ENCODE measurements at regions not wholly inside any gene's neighbourhood (a gene's known extent, or its start where the extent isn't known, plus 50 kb on each side); places are given as distances from the start of the nearest gene placed in this dataset.

GRCh38 chr14:53810221-53810620 is 146.4 kb downstream of the BMP4 start:
- DNase-seq (ENCODE audit: low read depth in 4 of 4, low spot score in 3 of 4) = no peak

- DNase-seq (ENCODE audit: low read depth in 4 of 4, low spot score in 3 of 4) = no peak
Observed at GRCh38 chr14:53808042-53808441, 148.6 kb downstream of the BMP4 start.

GRCh38 chr14:53807542-53807941 is 149.1 kb downstream of the BMP4 start:
- no peak for DNase-seq (ENCODE audit: low read depth in 4 of 4, low spot score in 3 of 4)

GRCh38 chr14:53807108-53807507 is 149.5 kb downstream of the BMP4 start:
- DNase-seq (ENCODE audit: low read depth in 4 of 4, low spot score in 3 of 4) = no peak

GRCh38 chr14:53796734-53797133 is 159.9 kb downstream of the BMP4 start:
- no peak for DNase-seq (ENCODE audit: low read depth in 4 of 4, low spot score in 3 of 4)

GRCh38 chr14:53793790-53794505 is 162.7 kb downstream of the BMP4 start:
- no peak for DNase-seq (ENCODE audit: low read depth in 4 of 4, low spot score in 3 of 4)

GRCh38 chr14:53792909-53793308 is 163.7 kb downstream of the BMP4 start:
- DNase-seq (ENCODE audit: low read depth in 4 of 4, low spot score in 3 of 4) = no peak

GRCh38 chr14:53790731-53791500 is 165.7 kb downstream of the BMP4 start:
- no peak for DNase-seq (ENCODE audit: low read depth in 4 of 4, low spot score in 3 of 4)

- DNase-seq (ENCODE audit: low read depth in 4 of 4, low spot score in 3 of 4) = no peak
Observed at GRCh38 chr14:53788566-53788965, 168.1 kb downstream of the BMP4 start.

- no peak for DNase-seq (ENCODE audit: low read depth in 4 of 4, low spot score in 3 of 4)
Observed at GRCh38 chr14:53786045-53786444, 170.6 kb downstream of the BMP4 start.

GRCh38 chr14:53784688-53785087 is 171.9 kb downstream of the BMP4 start:
- DNase-seq (ENCODE audit: low read depth in 4 of 4, low spot score in 3 of 4) = no peak

- DNase-seq (ENCODE audit: low read depth in 4 of 4, low spot score in 3 of 4) = no peak
Observed at GRCh38 chr14:53783256-53783655, 173.4 kb downstream of the BMP4 start.

- no peak for DNase-seq (ENCODE audit: low read depth in 4 of 4, low spot score in 3 of 4)
Observed at GRCh38 chr14:53780051-53780555, 176.5 kb downstream of the BMP4 start.

GRCh38 chr14:53779301-53779700 is 177.3 kb downstream of the BMP4 start:
- DNase-seq (ENCODE audit: low read depth in 4 of 4, low spot score in 3 of 4) = no peak

- DNase-seq (ENCODE audit: low read depth in 4 of 4, low spot score in 3 of 4) = no peak
Observed at GRCh38 chr14:53778263-53778662, 178.4 kb downstream of the BMP4 start.

- DNase-seq (ENCODE audit: low read depth in 4 of 4, low spot score in 3 of 4) = no peak
Observed at GRCh38 chr14:53772936-53773335, 183.7 kb downstream of the BMP4 start.

GRCh38 chr14:53767566-53767965 is 189.1 kb downstream of the BMP4 start:
- no peak for DNase-seq (ENCODE audit: low read depth in 4 of 4, low spot score in 3 of 4)

- DNase-seq (ENCODE audit: low read depth in 4 of 4, low spot score in 3 of 4) = no peak
Observed at GRCh38 chr14:53766601-53767000, 190.0 kb downstream of the BMP4 start.

GRCh38 chr14:53766106-53766505 is 190.5 kb downstream of the BMP4 start:
- DNase-seq (ENCODE audit: low read depth in 4 of 4, low spot score in 3 of 4) = no peak

GRCh38 chr14:53764846-53765245 is 191.8 kb downstream of the BMP4 start:
- DNase-seq (ENCODE audit: low read depth in 4 of 4, low spot score in 3 of 4) = no peak

GRCh38 chr14:53758141-53758540 is 198.5 kb downstream of the BMP4 start:
- no peak for DNase-seq (ENCODE audit: low read depth in 4 of 4, low spot score in 3 of 4)

GRCh38 chr14:53757732-53758131 is 198.9 kb downstream of the BMP4 start:
- no peak for DNase-seq (ENCODE audit: low read depth in 4 of 4, low spot score in 3 of 4)

Data from right renal pelvis (tissue), 4 donors.